ENCODE measurements at regions not wholly inside any gene's neighbourhood (a gene's known extent, or its start where the extent isn't known, plus 50 kb on each side); places are given as distances from the start of the nearest gene placed in this dataset.
A peak's percentile ranks its signal among the peaks of the same experiment; 100 is the strongest.
"Not testable (repeated sequence)": the region's sequence is repeated elsewhere in the genome, so short reads cannot be mapped to it uniquely, and the experiment has no call there.

DNA sequence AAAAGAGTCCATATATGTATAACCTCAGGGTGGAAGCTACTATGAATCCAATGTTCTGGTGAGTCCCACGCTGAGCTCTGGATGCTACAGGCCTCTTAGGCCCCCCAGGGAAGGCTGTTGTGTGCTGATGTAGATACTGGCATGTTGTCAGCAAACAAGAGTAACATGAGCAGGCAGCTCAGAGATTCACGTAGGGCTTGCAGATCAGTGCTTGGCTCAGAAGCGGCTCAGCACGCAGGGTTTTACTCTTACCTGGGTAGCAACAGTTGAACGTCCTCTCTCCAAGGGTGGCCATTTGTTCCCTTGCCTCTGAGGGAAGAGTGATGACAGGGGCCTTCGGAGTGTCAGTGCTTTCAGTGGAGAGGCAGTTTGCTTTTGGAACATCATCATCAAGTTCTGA, 93.4 kb downstream of the ZFP64 start:
- FAIRE-seq = no peak

DNA sequence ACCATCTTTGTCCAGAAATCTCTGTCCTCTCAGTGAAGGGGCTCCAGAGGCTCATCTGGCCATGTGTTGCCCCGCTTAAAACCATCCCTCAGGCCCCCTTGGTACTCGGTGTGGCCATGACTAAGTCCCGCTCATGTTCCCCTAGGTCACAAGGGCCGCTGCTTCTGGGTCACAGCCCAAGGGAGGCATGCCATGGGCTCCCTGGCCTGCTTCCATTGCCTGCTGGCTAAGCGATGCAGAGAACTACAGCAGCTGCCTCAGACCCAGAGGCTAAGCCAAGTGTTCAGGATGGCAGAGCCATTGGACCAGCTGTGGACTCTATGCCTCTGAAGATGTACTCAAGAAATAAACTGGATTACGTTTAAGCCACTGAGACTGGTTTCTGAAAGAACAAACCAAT, 95.5 kb downstream of the ZFP64 start:
- no peak for FAIRE-seq

DNA sequence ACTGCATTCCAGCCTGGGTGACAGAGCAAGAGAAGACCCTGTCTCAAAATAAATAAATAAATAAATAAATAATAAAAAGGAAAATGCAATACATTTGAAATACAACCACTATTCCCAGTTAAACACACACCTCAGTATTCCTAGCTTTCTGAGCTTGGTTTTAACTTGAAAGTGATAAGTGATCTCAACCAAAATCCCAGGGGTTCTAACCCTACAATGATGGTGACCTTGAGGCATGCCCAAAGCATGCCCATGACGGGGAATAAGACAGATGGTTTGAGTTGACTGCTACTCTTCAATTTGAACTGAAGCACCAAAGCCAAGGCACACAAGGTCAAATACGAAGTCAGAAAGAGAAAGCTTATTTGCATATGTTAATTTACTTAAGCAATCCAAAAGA, 96.9 kb downstream of the ZFP64 start:
- FAIRE-seq = no peak

DNA sequence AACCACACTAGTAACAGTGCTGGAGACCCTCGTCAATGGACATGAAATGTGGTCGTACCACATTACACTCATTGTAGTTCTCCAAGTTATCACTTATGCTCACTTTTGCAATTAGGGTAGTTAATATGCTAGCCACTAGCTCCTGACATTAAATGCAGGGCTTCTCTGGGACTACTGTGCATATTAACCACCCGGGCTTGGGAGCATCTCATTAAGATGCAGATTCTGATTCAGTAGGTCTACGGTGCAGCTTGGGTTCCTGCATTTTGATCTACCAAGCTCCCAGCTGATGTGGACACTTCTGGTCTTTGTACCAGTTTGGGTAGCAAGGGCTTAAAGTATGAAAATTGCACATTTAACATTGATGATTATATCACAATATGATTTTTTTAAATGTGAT, 98.0 kb downstream of the ZFP64 start:
- FAIRE-seq = no peak

DNA sequence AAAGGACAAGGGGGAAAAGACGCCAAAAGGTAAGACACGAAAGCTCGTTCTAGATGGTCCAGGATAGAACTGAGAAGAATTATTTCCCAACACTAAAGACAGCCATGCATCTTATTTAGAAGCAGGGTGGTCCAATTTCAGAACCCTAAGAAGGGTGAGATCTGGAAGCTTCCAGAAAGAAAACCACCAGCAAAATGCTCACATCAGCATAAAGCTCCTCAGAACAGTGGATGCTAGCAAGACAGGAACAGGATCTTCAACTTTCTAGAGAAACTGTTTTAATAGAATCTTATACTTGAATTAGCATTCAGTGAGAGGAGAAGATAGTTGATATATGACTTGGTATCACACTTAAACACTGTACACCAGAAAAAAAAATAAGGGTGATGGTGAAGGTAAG, 101.5 kb downstream of the ZFP64 start:
- no peak for FAIRE-seq

DNA sequence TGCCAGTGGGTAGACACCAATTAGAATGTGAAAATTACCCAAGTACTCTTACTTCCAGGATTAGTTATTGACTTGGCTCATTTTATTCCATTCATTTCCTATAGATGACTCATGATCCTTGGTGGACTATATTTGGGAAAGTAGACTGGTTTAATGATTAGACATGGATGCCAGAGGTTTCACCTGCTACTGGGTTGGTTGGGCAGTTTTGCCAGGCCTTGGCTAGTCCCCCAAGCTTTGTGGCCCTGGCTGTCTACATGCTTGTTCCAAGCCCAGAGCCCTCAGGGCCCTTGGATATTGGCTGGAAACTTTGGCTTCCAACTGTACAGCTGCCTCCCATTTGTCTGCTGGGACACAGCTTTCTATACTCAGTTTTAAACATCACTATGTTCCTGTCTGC, 104.1 kb downstream of the ZFP64 start:
- no peak for FAIRE-seq

DNA sequence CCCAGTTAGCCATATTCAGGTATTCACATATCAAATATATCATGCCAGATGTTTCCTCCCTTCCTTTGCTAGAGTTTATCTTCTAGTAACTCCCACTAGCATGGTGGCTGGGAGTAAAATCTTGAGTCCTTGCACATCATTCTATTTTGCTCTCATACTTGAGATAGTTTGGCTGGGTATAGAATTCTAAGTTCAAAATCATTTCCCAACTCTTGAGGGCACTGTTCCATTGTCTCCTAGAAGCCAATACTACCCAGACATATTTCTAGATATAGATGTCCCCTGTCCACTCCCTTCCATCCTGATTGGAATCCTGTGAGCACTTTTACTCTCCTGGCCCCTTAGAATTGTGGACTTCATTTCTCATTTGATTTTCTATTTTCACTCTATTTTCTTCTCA, 104.7 kb downstream of the ZFP64 start:
- FAIRE-seq = no peak

DNA sequence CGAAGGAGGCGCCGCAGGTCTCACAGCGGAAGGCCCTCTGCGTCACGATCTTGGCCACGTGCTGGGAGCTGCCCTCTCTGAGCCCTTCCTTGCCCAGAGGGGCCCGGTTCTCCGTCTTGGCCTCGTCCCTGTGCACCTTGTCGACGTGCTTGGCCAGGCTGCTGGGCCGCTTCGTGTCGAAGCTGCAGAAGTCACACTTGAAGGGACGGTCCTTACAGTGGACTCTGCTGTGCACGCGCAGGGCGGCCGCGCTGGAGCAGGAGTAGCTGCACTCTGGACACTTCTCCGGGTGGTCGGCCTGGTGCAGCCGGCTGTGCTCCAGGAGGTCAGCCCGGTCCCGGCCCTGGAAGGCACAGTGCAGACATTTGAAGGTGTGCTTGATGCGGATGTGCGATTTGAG, 106.9 kb downstream of the ZFP64 start:
- FAIRE-seq = no peak

DNA sequence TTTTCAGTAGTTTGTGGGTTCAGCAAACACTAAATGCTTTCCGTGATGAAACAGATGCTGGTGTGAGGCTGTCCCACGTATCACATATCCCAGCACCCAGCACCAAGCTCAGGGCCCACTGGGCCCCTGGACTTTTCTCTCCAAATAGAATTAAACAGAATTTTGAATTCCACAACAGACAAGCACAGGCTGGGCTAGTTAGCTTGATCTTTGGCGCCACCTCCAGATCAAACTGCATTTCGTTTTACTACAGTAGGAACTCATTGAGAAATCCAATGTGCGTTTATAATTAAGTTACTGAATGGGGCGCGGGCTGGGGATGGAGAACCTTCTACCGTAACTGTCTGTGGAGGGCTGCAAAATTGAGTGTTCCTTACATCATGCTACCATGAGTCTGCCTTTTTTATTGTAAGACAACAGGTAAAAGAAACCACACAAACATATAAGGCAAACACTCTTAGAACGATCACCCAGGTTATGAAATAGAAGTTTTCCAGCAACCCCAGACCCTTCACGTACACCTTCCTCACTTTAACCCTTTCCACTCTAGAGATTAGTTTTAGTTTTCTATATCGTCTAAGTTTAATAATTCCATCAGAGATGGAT, 107.8 kb downstream of the ZFP64 start:
- FAIRE-seq = peak; percentile 85

DNA sequence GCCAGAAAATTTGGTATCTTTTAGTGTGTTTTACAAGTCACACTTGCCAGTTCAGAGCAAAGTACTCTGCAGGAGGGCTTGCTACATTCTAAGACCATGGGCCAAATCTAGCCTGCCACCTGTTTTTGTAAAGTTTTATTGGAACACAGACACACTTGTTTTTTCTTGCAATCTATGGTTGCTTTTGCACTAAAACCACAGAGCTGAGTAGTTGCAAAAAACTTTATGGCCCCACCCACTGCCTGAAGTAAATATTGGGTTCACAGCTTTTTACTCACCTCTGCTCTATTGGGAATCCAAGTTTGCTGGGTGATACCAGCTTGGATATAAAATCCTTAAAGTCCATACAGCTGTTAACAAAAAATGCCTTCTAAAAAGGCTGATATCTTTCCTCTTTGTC, 109.0 kb downstream of the ZFP64 start:
- FAIRE-seq = no peak

DNA sequence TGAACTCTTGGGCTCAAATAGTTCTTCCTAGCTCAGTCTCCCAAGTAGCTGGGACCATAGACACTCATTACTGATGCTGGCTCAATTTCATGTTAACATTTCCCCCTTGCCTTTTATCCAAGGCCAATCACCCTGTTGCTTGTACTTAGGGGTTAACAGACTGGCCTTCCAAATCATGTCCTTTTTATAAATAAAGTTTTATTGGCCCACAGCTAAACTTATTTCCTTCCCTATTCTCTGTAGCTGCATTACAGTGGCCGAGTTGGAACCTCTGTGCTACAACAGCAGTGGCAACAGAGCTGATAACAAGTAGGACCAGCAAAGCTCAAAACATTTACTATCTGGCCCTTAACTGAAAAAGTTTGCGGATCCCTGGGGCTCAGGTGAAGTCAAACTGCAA, 109.8 kb downstream of the ZFP64 start:
- FAIRE-seq = no peak

DNA sequence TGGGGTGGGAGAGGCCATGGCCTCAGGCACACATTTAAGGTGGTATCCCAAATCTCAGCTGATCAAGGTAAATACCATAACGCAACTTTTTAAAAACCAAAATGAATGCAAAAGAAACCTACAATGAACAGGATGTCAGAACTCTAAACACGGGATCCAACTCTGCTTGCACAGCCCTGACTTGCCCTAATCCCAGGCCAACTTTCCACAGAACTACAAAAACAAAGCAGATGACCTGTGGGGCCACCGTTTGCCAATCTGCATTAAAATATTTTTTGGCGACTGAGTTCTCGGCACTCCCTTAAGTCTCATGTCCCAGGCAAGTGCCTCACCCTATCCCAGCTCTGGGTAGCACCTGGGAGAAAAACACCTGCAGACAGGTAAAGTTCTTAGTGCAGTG, 110.5 kb downstream of the ZFP64 start:
- FAIRE-seq = no peak

DNA sequence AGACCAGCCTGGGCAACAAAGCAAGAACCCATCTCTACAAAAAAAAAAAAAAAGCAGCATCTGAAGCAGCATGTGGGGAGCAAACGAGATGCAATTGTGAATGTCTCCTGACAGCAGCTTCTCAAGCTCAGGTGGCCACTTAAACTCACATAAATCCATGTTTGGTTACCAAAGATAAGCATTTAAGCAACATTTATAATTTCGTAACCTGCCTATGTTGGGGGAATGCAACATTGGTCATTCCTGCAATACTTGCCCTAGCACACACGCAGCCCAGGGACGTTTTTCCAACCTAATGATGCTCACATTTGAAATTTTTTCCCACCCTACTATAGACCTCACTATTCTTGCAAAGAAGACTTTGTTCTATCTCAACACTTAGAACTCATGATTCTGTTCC, 113.3 kb downstream of the ZFP64 start:
- FAIRE-seq = no peak

DNA sequence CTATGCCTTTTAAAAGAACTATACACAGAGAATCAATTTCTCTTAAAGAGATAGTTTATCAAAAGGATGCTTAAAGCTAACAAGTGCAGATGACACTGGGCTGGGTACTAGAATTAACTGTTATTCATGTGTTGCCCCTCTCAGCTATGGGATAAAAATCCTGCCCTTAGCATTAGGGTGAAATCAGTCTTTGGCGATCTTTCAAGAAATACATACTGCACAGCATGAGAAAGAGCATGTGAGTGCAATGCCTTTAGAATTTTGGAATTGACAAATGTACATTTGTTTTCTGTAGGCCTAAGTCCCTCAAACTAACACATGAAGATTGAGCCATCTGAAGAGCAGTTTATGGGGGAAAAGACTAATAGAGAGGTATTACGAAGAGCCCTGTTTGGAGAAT, 115.4 kb downstream of the ZFP64 start:
- FAIRE-seq = no peak

DNA sequence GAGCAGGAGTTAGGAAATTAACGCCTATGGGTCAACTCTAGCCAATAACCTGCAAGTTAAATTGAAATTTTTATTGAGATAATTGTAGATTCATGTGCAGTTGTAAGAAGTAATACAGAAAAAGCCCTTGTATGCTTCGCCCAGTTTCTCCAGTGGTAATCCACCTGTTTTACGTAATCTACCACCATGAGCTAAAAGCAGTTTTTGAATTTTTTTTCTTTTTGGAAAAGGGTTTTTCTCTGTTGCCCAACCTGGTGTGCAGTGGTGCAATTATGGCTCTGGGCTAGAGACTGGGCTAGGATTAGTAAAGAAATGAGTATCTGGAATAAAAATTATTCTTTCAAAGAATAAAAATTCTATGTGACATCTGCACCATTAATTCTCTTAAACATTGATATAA, 116.2 kb downstream of the ZFP64 start:
- FAIRE-seq = no peak

DNA sequence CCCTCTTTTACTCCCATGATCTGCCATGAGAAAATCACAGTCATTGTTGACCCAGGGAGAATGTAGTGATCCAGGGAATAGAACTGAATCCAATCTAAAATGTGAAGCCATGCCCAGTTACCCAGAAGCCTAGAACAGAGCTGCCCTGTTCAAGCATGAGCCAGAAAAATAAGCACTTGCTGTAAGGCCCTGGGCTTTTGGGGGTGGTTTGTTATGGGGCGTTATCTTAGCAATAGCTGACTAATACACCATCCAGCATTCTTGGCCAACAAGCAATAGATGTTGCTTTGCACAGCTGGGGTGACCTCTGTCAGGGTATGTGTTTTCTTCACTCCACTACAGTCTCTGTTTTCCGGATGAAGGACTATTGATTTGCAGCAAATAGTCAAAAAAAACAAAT, 120.4 kb downstream of the ZFP64 start:
- no peak for FAIRE-seq

DNA sequence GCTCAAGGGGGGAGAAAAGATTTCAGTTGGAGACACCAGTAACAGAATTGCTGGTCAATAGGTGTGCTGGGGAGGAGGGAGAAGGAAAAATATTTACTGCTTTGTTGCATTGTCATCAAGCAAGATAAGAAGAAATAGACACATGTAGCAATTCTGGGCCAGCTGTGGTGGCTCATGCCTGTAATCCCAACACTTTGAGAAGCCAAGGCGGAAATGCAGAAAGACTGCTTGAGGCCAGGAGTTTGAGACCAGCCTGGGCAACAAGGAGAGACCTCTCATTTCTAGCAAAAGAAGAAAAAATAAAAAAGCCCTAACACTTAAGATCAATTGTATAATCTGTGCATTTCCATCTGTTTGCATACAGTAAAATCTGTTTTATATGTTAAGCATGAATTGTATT, 126.6 kb downstream of the ZFP64 start:
- no peak for FAIRE-seq

DNA sequence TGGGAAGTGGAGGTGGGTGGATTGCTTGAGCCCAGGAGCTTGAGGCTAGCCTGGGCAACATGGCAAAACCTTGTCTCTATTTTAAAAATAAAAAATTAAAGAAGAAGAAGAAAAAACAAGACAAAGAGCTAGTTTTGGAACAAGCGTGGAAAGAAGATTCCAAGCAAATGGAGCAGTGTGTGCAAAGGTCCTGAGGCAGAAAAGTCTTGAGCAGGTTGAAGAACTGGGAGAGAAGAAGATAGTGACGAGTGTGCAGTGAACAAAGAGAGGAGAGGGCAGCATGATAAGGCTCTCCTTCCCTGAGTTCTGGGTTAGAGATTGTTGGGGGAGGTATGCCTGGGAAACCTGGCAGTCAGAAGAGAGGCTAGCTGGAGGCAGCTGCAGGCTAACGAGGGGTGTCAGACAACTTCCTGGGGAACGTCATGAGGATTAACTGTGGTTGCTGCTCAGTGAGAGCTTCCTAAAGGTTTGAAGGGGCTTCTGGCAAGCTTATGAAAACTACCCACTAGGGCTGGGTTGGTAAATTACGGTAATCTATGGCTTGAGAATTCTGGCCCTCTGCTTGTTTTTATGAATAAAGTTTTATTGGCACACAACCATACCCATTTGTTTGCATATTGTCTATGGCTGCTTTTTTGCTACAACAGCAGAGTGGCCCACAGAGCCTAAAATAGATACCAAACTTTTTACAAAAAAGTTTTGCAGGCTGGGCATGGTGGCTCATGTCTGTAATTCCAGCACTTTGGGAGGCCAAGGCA, 128.9 kb downstream of the ZFP64 start:
- FAIRE-seq = no peak

DNA sequence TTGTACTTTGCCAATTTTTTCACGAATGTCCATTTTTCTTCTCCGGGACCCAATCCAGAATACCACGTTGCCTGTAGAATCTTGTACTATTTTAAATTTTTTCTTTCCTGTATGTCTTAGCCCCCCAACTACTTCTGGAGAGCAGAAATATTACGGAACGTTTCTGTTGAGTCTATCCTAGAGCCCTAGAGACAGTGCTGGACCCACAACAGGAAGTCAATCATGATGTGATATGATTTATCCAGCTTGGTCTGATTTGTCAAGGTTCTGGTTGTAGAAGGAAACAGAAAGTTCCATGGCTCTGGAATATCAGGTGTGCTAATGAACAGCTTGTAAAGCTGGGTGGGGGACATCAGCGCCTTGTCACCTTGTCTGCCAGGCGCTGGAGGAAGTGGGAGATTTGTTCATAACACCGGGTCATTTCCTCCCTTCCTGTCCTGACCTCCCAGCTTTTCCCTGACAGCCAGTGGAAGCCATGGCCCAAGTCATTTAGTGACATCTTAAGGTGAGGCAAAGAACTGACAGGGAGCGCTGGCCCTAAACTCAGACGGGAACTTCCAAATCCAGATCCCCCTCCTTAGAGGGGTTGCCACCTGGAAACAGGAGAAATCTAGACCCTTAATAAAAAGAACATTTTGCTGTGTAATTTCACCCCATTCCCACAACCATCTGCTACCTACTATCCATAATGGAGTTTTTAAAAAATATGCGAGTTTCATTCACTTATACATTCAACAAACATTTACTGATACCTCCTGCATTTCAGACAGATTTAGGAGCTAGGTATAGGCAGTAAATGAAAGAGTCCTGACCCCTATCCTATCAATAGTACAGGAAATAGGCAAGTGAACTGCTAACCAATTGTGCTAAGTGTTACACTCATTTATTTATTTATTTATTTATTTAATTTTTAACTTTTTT, 130.5 kb downstream of the ZFP64 start:
- FAIRE-seq = no peak

DNA sequence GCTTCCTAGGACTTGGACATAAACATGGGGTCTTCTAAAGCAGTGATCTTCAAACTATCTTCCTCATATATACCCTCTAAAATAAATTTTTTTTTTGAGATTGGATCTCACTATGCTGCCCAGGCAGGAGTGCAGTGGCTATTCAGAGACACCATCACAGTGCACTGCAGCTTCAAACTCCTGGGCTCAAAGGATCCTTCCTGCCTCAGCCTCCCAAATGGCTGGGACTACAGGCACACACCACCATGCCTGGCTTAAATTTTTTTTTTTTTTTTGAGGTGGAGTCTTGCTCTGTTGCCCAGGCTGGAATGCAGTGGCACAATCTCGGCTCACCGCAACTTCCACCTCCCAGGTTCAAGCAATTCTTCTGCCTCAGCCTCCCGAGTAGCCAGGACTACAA, 134.4 kb downstream of the ZFP64 start:
- FAIRE-seq = not testable (repeated sequence)

DNA sequence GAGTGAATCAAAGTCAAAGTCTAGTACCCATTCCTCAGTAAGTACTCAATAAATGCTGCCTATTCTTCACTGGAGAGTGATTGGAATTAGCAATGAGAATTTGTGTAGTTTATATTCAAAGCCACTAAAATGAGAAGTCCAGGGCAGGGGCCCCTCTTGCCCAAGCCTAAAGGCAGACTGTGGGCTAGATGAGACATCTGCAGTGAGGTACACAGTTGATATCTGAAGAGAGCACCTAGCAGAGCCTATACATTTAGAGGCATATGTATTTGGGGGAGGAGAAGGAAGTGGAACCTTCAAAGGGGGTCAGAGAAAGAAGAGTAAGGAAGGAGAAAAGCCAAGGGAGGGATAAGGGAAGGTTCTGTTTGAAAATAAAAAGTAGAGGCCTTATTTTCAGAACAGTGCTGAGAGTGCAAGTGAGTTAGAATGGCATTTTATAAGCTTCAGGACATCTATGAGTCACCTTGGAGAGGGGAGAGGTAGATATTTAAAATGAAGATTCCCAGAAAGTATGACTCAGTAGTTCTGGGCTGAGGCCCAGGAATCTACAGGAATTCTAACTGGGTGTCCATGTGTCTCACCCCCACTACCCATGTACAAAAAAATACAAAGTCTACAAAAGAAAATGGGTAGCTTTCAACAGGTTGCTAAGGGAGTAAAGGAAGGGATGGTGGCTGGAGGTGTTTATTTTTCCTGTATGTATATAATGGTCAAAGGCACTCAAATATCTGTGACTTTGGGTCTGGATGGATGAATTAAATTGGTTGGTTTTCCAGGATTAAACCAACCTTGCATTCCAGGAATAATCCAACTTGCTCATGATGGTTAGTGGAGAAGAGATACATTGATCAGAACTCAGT, 135.1 kb downstream of the ZFP64 start:
- no peak for FAIRE-seq

DNA sequence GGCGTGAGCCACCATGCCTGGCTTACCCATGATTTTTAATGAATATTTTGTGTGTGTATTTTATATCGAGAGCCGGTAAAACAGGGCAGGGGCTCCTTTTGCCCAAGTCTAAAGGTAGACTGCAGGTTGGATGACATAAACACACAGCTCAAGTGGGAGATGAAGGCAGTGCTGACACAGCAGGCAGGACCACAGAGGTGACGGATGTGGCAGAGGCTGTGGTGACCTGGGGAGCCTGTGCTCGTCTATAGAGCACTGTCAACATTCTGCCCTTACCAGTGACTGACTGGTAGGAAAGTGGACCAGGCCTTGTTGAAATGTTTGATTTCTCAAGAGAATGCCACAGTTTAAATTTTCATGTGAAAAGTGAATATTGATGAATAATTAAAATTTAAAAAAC, 137.5 kb downstream of the ZFP64 start:
- FAIRE-seq = no peak
